ENCODE measurements at regions not wholly inside any gene's neighbourhood (a gene's known extent, or its start where the extent isn't known, plus 50 kb on each side); places are given as distances from the start of the nearest gene placed in this dataset.

- TF ChIP-seq, protein P1, sequence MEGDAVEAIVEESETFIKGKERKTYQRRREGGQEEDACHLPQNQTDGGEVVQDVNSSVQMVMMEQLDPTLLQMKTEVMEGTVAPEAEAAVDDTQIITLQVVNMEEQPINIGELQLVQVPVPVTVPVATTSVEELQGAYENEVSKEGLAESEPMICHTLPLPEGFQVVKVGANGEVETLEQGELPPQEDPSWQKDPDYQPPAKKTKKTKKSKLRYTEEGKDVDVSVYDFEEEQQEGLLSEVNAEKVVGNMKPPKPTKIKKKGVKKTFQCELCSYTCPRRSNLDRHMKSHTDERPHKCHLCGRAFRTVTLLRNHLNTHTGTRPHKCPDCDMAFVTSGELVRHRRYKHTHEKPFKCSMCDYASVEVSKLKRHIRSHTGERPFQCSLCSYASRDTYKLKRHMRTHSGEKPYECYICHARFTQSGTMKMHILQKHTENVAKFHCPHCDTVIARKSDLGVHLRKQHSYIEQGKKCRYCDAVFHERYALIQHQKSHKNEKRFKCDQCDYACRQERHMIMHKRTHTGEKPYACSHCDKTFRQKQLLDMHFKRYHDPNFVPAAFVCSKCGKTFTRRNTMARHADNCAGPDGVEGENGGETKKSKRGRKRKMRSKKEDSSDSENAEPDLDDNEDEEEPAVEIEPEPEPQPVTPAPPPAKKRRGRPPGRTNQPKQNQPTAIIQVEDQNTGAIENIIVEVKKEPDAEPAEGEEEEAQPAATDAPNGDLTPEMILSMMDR (IDR thresholded peaks at IDR 0.05): no peak
- no peak for TF ChIP-seq POLR2A (IDR thresholded peaks at IDR 0.05)
Observed at GRCh38 chr11:15710580-15711275, 596.0 kb downstream of the INSC start.

Data from uterus (tissue), 2 donors.